T-helper 9 cell (primary cell): ENCODE measurements at regions not wholly inside any gene's neighbourhood (a gene's known extent, or its start where the extent isn't known, plus 50 kb on each side); places are given as distances from the start of the nearest gene placed in this dataset.

ENCODE experiments used
- DNase-seq: peaks from one replicate; pipeline ENCODE4 v3.0.0-alpha.2; 2020

- DNase-seq = no peak
Measured at GRCh38 chr2:198788676-198789075, 669.1 kb downstream of the SATB2 start.

DNA sequence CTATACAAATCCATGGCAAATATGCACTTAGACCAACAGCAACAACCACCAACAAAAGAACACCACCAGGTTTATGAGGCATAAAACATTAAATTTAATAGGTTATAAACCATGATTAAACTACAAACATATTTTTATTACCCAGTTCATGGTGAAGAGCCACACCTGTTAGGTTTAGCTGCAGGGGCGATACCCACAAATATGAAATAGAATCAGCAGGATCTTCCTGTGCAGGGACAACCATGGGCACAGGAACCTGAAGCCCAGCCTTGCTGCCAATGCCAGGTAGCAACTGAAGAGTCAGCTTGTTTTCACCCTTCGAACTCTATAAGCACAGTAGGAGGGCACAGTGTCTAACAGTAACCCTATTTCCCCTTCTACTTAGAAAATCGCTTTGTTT is 675.0 kb downstream of the SATB2 start:
- no peak for DNase-seq

DNA sequence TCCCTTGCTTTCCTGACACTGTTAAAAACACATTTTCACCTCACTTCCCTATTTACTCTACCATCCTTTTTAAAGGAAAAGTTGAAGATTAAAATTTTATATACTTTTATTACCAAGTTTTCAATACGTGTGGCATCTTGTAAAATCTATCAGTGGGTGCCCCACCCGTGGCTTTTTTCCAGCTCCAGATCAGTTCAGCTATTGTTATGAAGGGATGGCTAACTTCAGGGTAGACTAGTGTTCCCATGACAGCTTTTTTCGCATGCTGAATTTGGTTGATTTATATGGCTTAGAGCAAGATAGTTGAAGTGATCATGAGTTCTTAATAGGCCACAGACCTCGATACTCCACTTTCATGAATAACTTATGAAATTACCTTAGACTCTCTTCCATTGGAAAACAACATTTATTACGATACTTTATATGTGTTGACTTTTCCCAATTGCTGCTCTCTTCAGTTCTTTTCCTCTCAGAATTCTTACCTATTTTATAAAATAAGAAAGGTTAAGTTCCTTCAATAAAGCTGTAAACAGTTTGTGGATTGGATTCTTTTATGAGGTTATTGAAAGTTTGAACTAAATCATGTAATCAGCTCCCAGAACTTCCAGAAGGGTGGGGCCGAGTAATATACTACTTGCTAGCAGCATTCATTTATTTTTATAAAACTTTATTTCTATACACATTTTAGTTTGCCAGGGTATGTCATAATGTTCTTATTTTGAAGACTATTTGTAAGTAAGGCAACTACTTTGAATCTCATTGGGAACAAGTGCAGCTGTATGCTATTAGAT is 680.9 kb downstream of the SATB2 start:
- no peak for DNase-seq

GRCh38 chr2:198775737-198776136 is 682.0 kb downstream of the SATB2 start:
- DNase-seq = no peak

DNA sequence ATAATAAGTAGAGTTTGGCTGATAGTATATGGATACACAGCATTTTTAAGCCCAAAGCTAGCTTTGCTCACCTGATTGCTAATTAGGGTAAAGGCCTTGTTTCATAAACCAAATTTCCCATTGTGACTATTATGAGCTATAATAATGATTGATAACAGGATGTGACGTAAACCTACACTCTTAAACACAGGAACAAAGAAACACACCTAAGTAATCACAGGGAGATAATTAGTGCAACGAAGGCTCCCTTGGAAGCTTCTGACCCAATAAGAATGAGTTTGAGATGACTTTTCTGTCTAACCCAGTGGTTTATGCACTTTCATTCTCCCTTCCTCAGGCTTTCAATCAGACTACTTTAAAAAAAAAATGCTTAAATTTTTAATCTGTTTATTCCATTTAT is 683.2 kb downstream of the SATB2 start:
- no peak for DNase-seq

DNA sequence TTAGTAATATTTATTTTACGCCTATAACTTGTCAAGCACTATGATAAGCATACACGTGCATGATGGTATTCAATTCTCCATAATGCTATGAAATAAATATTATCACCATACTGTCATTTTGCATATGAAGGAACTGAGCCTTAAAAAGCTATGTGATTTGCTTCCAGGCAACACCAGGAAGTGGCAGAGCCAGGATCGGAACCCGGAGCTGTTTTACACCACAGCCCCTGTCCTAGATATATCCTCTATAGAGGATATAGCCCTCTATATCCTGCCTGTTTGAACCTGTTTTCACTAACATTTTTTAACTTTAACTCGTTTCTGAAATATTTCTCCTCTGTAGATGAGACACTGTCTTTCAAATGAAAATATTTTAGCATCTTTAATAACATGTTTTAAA is 690.0 kb downstream of the SATB2 start:
- DNase-seq = no peak

- DNase-seq = no peak
Measured at GRCh38 chr2:198763793-198764192, 693.9 kb downstream of the SATB2 start.

DNA sequence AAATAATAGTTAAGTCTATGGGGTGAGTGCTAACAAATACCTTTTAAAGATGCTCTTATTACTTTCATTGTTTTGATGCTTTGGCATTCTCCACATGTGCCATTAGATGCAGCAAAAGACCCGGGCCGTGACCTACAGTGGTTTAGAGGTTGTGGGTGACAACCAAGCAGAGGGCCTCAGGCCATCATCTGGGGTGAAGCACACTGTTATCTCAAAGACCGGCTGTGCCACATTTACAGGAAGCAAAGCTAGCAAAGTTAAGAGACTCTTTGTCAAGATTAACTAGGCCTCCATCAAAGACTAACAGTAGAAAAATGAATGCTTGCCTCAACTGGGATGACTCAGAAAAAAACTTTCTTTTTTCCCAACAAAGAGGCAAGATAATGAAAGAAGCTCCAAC is 695.3 kb downstream of the SATB2 start:
- no peak for DNase-seq

- DNase-seq = no peak
Measured at GRCh38 chr2:198757069-198757468, 700.7 kb downstream of the SATB2 start.

- no peak for DNase-seq
Measured at GRCh38 chr2:198756166-198756565, 701.6 kb downstream of the SATB2 start.

- no peak for DNase-seq
Measured at GRCh38 chr2:198753101-198753500, 704.6 kb downstream of the SATB2 start.

- no peak for DNase-seq
Measured at GRCh38 chr2:198749364-198749763, 708.4 kb downstream of the SATB2 start.

GRCh38 chr2:198731842-198732399 is 725.8 kb downstream of the SATB2 start:
- no peak for DNase-seq

GRCh38 chr2:198720266-198720665 is 737.5 kb downstream of the SATB2 start:
- no peak for DNase-seq

DNA sequence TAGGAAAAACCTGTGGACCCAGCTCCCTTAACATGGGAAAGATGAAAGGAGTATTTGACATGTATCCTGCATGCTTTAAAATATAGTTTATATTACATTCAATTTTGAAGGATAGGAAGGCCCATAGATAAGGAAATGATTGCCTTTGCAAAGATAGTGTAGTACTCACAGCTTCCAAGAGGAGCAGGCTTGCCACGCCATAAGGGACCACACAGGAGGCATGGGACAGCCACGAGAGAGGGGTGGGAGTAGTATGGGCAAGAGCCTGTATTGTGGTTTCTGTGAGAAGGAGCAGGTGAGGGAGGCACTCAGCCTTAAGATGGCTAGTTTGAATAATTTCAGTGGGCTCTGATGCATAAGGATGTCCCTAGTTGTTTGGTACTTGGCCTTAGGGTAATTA is 740.3 kb downstream of the SATB2 start:
- DNase-seq = no peak

DNA sequence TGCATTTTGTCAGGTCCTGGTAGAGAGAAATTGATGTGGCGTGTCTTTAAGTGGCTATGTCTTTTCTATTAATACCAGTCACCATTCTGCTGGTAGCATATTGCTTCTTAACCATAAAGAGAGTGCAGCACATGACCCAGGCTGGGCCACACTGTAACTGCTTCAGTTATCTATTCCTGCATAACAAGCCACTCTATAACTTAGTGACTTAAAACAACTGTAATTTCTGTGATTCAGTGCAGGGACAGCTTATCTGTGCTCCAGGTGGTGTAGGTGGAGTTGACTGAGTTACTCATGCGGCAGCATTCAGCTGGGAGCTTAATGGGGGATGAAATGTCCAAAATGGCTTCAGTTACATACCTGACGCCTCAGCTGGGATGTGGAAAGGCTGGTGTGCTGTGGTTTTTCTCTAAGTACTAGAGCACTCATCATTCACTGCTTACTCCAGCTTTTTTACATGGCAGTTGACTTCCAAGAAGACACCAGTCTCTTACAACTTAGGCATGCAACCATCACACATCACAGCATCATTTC is 742.4 kb downstream of the SATB2 start:
- DNase-seq = no peak

DNA sequence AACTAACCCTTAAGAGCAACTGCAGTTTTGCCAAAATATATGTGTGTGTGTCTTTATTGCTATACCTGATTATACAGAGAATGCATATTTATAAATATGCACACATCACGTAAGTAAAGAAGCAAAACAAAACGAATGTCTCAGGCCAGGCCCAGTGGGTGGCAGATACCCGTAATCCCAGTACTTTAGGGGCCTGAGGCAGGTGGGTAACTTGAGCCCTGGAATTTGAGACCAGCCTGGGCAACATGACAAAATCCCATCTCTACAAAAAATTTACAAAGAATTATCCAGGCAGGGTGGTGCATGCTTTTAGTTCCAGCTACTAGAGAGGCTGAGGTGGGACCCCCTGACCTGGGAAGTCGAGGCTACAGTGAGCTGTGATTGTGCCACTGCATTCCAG is 745.3 kb downstream of the SATB2 start:
- no peak for DNase-seq

DNA sequence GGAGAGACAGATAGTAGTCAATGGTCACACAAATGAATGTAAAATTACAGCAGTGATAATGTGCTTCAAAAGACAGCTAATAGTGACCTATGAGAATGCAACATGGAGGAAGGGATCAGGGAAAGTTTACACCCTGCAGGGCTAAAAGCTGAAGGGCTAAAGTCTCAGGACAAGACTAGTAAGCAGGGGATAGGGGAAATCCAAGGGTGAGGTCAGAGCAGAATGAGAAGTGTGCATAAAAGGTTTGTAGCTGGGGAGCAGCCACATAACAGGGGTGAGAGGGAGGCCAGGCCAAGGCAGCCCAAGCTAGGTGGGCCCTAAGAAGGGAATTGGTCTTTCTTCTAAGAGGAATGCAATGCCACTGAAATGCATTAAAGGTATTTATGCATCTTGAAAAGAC is 746.3 kb downstream of the SATB2 start:
- DNase-seq = no peak

DNA sequence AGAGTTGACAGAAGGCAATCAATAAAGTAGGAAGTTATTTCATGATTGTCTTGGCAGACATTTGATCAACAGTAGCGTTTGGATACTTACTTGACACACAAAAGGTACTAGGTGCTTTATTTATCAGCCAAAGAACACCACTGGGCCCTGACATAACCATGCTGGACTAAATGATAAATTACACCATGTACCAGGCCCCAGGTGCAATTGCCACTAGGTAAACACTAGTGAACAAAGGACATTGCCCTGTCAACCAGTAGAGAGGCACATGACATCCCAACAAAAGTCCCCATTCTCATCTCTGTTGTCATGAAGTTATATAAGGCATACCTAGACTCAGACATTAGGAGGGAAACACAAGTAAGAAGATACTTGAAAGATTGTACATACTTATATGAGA is 747.2 kb downstream of the SATB2 start:
- no peak for DNase-seq

DNA sequence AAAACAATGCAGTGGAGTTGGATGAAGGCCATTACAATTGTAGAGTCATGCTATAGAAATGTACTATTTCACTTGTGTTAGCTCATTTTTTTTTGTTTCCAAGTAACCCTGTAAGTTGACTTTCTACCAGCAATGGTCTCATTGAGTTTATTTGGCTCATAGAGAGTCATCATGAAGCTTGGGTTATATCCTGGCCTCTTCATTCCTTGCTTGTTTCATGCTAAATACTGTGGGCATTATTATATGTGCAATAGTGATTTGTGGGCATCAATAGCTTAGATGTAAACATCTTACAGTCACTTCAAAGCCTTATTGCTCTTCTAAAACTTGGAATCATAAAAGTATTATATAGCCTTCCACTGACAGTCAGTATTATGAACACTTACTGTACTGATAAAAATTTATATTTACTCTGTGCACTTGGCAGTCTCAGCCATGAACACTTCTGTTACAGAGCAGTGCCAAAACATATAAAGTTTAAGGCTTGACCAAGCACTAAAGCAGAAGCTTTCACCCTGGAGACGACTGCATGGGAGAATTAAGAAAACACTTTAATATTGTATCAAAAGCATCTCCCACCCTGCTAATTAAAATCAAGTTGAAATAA is 751.2 kb downstream of the SATB2 start:
- no peak for DNase-seq

DNA sequence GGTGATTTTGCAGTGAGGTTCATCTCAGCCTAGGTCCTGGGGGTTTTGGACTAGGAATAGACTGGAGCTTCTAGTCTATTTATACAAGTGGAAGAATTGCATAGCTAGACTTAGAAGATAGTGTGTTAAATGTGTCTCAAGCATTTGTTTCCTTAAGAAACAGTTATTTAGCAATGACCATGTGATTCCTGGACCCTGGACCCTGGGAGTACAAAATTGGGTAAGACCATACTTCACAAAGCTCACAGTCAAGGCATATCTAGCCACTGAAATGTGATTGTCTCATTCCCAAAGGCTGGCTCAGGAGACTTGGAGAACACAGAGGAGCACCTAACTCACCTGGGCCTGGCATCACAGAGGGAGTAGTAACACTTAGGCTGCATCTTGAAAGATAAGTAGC is 754.5 kb downstream of the SATB2 start:
- DNase-seq = no peak

- no peak for DNase-seq
Measured at GRCh38 chr2:198702796-198703195, 754.9 kb downstream of the SATB2 start.

- DNase-seq = no peak
Measured at GRCh38 chr2:198701481-198701880, 756.3 kb downstream of the SATB2 start.

DNA sequence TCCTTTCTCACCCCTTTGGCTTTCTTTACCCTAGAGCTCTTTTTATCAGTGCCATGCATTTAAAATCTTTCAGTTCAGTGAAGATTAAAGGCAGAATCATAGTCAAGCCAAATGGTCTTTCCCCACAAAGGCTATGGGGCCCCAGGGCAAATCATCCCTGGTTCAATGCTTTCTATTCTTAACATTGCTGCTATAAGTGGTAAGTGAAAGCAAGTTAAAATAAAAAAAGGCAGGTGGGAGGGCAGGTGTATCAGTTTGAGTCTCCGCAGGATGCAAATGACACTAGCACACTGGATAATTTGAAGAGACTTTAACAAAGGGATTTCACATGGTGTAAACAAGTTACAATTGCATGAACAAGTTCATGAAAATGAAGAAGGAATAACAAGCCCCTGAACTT is 757.4 kb downstream of the SATB2 start:
- no peak for DNase-seq
